ENCODE measurements at regions not wholly inside any gene's neighbourhood (a gene's known extent, or its start where the extent isn't known, plus 50 kb on each side); places are given as distances from the start of the nearest gene placed in this dataset.

DNA sequence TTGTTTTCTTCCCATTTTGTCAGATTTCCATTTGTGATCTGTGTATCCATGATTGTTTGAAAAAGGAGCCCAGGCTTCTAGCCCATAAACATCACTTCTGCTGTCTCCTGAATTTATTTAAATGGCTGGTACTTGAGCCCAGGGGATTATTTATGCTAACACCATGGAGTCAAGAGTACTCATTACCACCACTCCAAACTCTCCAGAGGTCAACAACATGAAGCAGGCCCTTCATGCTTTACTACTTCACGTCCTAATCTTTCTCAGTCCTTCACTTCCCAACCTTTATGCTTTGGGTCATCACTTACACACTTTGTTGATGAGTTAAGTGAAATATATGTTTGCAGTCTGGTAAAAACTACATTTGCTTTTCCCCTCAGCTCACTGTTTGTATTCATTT is 247.8 kb downstream of the BMP2 start:
- Mint-ChIP-seq H3K4me1 (peaks cover 5% of the 10 kb centered on the region; the same call in 2 of the 3 replicates), H3K27me3 (ENCODE audit: insufficient read depth, low read depth, poor library complexity) (no peaks in the 10 kb centered on the region), H3K27ac (no peak overlapping the region), H3K4me3 (no peak overlapping the region), H3K9me3 (no peaks in the 10 kb centered on the region), H3K36me3 (ENCODE audit: low read depth) (no peaks in the 10 kb centered on the region)
- DNase-seq (ENCODE audit: low spot score) (no peak), ATAC-seq (no peak)
- H3K9me2 ChIP-seq (ENCODE audit: insufficient read depth): no peaks in the 10 kb centered on the region
- H3K4me3 ChIP-seq: no peak overlapping the region
- no peaks in the 10 kb centered on the region for H3K27me3 ChIP-seq (ENCODE audit: insufficient read depth)
- H3K79me2 ChIP-seq (replicated peaks; ENCODE audit: insufficient read depth): no peaks in the 10 kb centered on the region
- H3F3A ChIP-seq (replicated peaks; ENCODE audit: low read depth): no peaks in the 10 kb centered on the region
- H2AFZ ChIP-seq: peak overlapping the region; percentile 53
- no peaks in the 10 kb centered on the region for H4K20me1 ChIP-seq (replicated peaks; ENCODE audit: insufficient read depth)
- no peaks in the 10 kb centered on the region for H3K36me3 ChIP-seq (ENCODE audit: insufficient read depth)
- TF ChIP-seq POLR2AphosphoS5 (IDR thresholded peaks at IDR 0.05; ENCODE audit: low read depth) (no peak), ZNF331 (CRISPR knock-in tag; IDR thresholded peaks at IDR 0.05; ENCODE audit: low read depth) (no peak), EZH2phosphoT487 (IDR thresholded peaks at IDR 0.05; ENCODE audit: unreplicated experiment) (no peak), STAT1 (IDR thresholded peaks at IDR 0.05; ENCODE audit: unreplicated experiment) (no peak), EZH2 (IDR thresholded peaks at IDR 0.05; ENCODE audit: low read depth, unreplicated experiment) (no peak), NANOG (IDR thresholded peaks at IDR 0.05; ENCODE audit: borderline replicate concordance) (no peak), CREB1 (CRISPR knock-in tag; IDR thresholded peaks at IDR 0.05; ENCODE audit: low read depth) (no peak), ZNF114 (CRISPR knock-in tag; IDR thresholded peaks at IDR 0.05) (no peak), JUNB (IDR thresholded peaks at IDR 0.05; ENCODE audit: unreplicated experiment) (no peak)
- TF ChIP-seq, protein P1, sequence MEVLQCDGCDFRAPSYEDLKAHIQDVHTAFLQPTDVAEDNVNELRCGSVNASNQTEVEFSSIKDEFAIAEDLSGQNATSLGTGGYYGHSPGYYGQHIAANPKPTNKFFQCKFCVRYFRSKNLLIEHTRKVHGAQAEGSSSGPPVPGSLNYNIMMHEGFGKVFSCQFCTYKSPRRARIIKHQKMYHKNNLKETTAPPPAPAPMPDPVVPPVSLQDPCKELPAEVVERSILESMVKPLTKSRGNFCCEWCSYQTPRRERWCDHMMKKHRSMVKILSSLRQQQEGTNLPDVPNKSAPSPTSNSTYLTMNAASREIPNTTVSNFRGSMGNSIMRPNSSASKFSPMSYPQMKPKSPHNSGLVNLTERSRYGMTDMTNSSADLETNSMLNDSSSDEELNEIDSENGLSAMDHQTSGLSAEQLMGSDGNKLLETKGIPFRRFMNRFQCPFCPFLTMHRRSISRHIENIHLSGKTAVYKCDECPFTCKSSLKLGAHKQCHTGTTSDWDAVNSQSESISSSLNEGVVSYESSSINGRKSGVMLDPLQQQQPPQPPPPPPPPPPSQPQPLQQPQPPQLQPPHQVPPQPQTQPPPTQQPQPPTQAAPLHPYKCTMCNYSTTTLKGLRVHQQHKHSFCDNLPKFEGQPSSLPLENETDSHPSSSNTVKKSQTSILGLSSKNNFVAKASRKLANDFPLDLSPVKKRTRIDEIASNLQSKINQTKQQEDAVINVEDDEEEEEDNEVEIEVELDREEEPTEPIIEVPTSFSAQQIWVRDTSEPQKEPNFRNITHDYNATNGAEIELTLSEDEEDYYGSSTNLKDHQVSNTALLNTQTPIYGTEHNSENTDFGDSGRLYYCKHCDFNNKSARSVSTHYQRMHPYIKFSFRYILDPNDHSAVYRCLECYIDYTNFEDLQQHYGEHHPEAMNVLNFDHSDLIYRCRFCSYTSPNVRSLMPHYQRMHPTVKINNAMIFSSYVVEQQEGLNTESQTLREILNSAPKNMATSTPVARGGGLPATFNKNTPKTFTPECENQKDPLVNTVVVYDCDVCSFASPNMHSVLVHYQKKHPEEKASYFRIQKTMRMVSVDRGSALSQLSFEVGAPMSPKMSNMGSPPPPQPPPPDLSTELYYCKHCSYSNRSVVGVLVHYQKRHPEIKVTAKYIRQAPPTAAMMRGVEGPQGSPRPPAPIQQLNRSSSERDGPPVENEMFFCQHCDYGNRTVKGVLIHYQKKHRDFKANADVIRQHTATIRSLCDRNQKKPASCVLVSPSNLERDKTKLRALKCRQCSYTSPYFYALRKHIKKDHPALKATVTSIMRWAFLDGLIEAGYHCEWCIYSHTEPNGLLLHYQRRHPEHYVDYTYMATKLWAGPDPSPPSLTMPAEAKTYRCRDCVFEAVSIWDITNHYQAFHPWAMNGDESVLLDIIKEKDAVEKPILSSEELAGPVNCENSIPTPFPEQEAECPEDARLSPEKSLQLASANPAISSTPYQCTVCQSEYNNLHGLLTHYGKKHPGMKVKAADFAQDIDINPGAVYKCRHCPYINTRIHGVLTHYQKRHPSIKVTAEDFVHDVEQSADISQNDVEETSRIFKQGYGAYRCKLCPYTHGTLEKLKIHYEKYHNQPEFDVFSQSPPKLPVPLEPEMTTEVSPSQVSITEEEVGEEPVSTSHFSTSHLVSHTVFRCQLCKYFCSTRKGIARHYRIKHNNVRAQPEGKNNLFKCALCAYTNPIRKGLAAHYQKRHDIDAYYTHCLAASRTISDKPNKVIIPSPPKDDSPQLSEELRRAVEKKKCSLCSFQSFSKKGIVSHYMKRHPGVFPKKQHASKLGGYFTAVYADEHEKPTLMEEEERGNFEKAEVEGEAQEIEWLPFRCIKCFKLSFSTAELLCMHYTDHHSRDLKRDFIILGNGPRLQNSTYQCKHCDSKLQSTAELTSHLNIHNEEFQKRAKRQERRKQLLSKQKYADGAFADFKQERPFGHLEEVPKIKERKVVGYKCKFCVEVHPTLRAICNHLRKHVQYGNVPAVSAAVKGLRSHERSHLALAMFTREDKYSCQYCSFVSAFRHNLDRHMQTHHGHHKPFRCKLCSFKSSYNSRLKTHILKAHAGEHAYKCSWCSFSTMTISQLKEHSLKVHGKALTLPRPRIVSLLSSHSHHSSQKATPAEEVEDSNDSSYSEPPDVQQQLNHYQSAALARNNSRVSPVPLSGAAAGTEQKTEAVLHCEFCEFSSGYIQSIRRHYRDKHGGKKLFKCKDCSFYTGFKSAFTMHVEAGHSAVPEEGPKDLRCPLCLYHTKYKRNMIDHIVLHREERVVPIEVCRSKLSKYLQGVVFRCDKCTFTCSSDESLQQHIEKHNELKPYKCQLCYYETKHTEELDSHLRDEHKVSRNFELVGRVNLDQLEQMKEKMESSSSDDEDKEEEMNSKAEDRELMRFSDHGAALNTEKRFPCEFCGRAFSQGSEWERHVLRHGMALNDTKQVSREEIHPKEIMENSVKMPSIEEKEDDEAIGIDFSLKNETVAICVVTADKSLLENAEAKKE (CRISPR knock-in tag; IDR thresholded peaks at IDR 0.05): no peak
- TF ChIP-seq, protein P2, sequence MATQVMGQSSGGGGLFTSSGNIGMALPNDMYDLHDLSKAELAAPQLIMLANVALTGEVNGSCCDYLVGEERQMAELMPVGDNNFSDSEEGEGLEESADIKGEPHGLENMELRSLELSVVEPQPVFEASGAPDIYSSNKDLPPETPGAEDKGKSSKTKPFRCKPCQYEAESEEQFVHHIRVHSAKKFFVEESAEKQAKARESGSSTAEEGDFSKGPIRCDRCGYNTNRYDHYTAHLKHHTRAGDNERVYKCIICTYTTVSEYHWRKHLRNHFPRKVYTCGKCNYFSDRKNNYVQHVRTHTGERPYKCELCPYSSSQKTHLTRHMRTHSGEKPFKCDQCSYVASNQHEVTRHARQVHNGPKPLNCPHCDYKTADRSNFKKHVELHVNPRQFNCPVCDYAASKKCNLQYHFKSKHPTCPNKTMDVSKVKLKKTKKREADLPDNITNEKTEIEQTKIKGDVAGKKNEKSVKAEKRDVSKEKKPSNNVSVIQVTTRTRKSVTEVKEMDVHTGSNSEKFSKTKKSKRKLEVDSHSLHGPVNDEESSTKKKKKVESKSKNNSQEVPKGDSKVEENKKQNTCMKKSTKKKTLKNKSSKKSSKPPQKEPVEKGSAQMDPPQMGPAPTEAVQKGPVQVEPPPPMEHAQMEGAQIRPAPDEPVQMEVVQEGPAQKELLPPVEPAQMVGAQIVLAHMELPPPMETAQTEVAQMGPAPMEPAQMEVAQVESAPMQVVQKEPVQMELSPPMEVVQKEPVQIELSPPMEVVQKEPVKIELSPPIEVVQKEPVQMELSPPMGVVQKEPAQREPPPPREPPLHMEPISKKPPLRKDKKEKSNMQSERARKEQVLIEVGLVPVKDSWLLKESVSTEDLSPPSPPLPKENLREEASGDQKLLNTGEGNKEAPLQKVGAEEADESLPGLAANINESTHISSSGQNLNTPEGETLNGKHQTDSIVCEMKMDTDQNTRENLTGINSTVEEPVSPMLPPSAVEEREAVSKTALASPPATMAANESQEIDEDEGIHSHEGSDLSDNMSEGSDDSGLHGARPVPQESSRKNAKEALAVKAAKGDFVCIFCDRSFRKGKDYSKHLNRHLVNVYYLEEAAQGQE (IDR thresholded peaks at IDR 0.05; ENCODE audit: unreplicated experiment): no peak
- TF ChIP-seq, protein P3, sequence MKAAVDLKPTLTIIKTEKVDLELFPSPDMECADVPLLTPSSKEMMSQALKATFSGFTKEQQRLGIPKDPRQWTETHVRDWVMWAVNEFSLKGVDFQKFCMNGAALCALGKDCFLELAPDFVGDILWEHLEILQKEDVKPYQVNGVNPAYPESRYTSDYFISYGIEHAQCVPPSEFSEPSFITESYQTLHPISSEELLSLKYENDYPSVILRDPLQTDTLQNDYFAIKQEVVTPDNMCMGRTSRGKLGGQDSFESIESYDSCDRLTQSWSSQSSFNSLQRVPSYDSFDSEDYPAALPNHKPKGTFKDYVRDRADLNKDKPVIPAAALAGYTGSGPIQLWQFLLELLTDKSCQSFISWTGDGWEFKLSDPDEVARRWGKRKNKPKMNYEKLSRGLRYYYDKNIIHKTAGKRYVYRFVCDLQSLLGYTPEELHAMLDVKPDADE (IDR thresholded peaks at IDR 0.05): no peak
- TF ChIP-seq, protein P4, sequence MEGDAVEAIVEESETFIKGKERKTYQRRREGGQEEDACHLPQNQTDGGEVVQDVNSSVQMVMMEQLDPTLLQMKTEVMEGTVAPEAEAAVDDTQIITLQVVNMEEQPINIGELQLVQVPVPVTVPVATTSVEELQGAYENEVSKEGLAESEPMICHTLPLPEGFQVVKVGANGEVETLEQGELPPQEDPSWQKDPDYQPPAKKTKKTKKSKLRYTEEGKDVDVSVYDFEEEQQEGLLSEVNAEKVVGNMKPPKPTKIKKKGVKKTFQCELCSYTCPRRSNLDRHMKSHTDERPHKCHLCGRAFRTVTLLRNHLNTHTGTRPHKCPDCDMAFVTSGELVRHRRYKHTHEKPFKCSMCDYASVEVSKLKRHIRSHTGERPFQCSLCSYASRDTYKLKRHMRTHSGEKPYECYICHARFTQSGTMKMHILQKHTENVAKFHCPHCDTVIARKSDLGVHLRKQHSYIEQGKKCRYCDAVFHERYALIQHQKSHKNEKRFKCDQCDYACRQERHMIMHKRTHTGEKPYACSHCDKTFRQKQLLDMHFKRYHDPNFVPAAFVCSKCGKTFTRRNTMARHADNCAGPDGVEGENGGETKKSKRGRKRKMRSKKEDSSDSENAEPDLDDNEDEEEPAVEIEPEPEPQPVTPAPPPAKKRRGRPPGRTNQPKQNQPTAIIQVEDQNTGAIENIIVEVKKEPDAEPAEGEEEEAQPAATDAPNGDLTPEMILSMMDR (conservative IDR thresholded peaks at IDR 0.05; ENCODE audit: low read depth in 2 of 2): no peak
- H3K4me2 ChIP-seq: no peak overlapping the region
- no peaks in the 10 kb centered on the region for H3K4me1 ChIP-seq (ENCODE audit: insufficient read depth)
- H3K27ac ChIP-seq (ENCODE audit: low read depth): no peak overlapping the region

Data from GM23338 (cell line).